ENCODE measurements at regions not wholly inside any gene's neighbourhood (a gene's known extent, or its start where the extent isn't known, plus 50 kb on each side); places are given as distances from the start of the nearest gene placed in this dataset.

GRCh38 chr9:99565203-99565602 is 256.5 kb upstream of the NR4A3 start:
- TF ChIP-seq POLR2A (IDR thresholded peaks at IDR 0.05) (no peak), CTCF (IDR thresholded peaks at IDR 0.05) (no peak)
